Endodermal cell (in vitro differentiated cells): ENCODE measurements at regions not wholly inside any gene's neighbourhood (a gene's known extent, or its start where the extent isn't known, plus 50 kb on each side); places are given as distances from the start of the nearest gene placed in this dataset.

Experiments
- DNase-seq: peaks from one replicate; pipeline ENCODE4 v3.0.0-alpha.2; 2017
- H3K27ac ChIP-seq: 2 replicates; pipeline ENCODE4 v1.5.1; 2013; ENCODE audit warnings: mild to moderate bottlenecking, low read depth, low read length, moderate library complexity
- H3K27me3 ChIP-seq: 2 replicates; pipeline ENCODE4 v1.6.1; 2013; ENCODE audit warnings: mild to moderate bottlenecking, low read length, moderate library complexity; ENCODE audit not compliant: insufficient read depth, control insufficient read depth, poor library complexity, severe bottlenecking
- H3K36me3 ChIP-seq: 2 replicates; pipeline ENCODE4 v1.7.0; 2013; ENCODE audit warnings: mild to moderate bottlenecking, low read length, moderate library complexity; ENCODE audit not compliant: control insufficient read depth, insufficient read depth
- H3K4me1 ChIP-seq: one replicate; pipeline ENCODE4 v1.7.0; 2013; ENCODE audit warnings: low read length; ENCODE audit not compliant: control insufficient read depth, insufficient read depth
- H3K4me3 ChIP-seq: 2 replicates; pipeline ENCODE4 v1.5.1; 2013; ENCODE audit warnings: mild to moderate bottlenecking, low read length, moderate library complexity
- H3K9ac ChIP-seq: 2 replicates; pipeline ENCODE4 v1.6.1; 2013; ENCODE audit warnings: mild to moderate bottlenecking, low read length, moderate library complexity; ENCODE audit not compliant: poor library complexity, severe bottlenecking; ENCODE audit errors: extremely low read depth
- H3K9me3 ChIP-seq: 2 replicates; pipeline ENCODE4 v1.6.1; 2013; ENCODE audit warnings: mild to moderate bottlenecking, low read length, moderate library complexity; ENCODE audit not compliant: control insufficient read depth
- H3K27ac Mint-ChIP-seq: 2 replicates; pipeline ENCODE4 v1.8.0; 2020; ENCODE audit warnings: mixed read lengths
- H3K27me3 Mint-ChIP-seq: 2 replicates; pipeline ENCODE4 v1.8.0; 2021; ENCODE audit warnings: mild to moderate bottlenecking, mixed read lengths; ENCODE audit not compliant: insufficient read depth
- H3K36me3 Mint-ChIP-seq: 2 replicates; pipeline ENCODE4 v1.8.0; 2020; ENCODE audit warnings: low read depth, mixed read lengths
- H3K4me1 Mint-ChIP-seq: 2 replicates; pipeline ENCODE4 v1.8.0; 2020; ENCODE audit warnings: mixed read lengths
- H3K4me3 Mint-ChIP-seq: 2 replicates; pipeline ENCODE4 v1.8.0; 2020; ENCODE audit warnings: mild to moderate bottlenecking, moderate library complexity, mixed read lengths
- H3K9me3 Mint-ChIP-seq: 2 replicates; pipeline ENCODE4 v1.8.0; 2020; ENCODE audit warnings: mild to moderate bottlenecking, mixed read lengths
- CTCF ChIP-seq: fragments of 200-600 bp; sonication (generic); conservative IDR thresholded peaks from 2 replicates; pipeline ENCODE4 v1.5.0; 2021; ENCODE audit warnings: antibody characterized with exemption, mild to moderate bottlenecking
- WGBS, 2 experiments: methylation state at CpG; one replicate each; pipeline versions ENCODE4 v1.1.5 to v1.1.7; 2013; ENCODE audit warnings: missing lambda C conversion rate in 2 of 2, mixed read lengths in 1 of 2; ENCODE audit not compliant: insufficient coverage in 1 of 2, insufficient read length in 1 of 2; 5-methylcytosine and 5-hydroxymethylcytosine counted together

DNA sequence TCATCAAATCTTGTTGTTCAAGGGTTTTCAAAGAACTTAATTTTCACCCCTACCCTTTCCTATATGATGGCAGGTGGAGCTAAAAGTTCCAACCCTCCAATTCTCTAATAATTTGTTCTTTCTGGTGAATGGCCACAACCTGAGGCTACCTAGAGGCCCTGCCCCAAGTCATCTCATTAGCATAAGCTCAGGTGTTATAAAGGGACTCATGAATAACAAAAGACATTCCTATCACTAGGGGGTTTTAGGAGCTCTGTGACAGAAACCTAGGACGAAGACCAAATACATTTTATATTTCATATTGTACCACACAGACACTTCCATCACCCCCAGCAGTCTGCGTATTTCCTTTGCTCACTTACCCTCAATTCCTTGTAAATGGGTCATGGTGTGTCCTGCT is 483.6 kb upstream of the EPHA6 start:
- H3K4me3 ChIP-seq, result no peak overlapping the region
- H3K9me3 ChIP-seq, result no peaks in the 10 kb centered on the region
- H3K9ac ChIP-seq, result no peak overlapping the region
- H3K4me1 ChIP-seq, result no peaks in the 10 kb centered on the region
- Mint-ChIP-seq H3K27me3 (no peaks in the 10 kb centered on the region), H3K27ac (no peak overlapping the region), H3K9me3 (peaks cover 4% of the 10 kb centered on the region), H3K36me3 (no peaks in the 10 kb centered on the region), H3K4me1 (peaks cover 4% of the 10 kb centered on the region), H3K4me3 (no peak overlapping the region)
- 45% methylated on average over 2 of the region's 2 CpGs; no CpG with 5 or more reads in 1 of the 2 experiments for WGBS, 2 experiments
- no peak for DNase-seq
- no peaks in the 10 kb centered on the region for H3K36me3 ChIP-seq
- TF ChIP-seq CTCF, result no peak
- no peaks in the 10 kb centered on the region for H3K27me3 ChIP-seq
- H3K27ac ChIP-seq, result no peak overlapping the region

- Histone ChIP-seq H3K4me3 (no peak overlapping the region), H3K4me1 (no peaks in the 10 kb centered on the region), H3K27me3 (no peaks in the 10 kb centered on the region), H3K9ac (no peak overlapping the region), H3K36me3 (no peaks in the 10 kb centered on the region), H3K9me3 (no peaks in the 10 kb centered on the region), H3K27ac (no peak overlapping the region)
- H3K9me3 Mint-ChIP-seq, result peaks cover 4% of the 10 kb centered on the region
- no peak overlapping the region for H3K4me3 Mint-ChIP-seq
- H3K27ac Mint-ChIP-seq, result no peak overlapping the region
- no peaks in the 10 kb centered on the region for H3K36me3 Mint-ChIP-seq
- peaks cover 4% of the 10 kb centered on the region for H3K4me1 Mint-ChIP-seq
- no peak for DNase-seq
- 54 to 89% methylated on average over 1 of the region's 1 CpG for WGBS, 2 experiments
- no peaks in the 10 kb centered on the region for H3K27me3 Mint-ChIP-seq
- TF ChIP-seq CTCF, result peak; percentile 55
Measured at GRCh38 chr3:96331341-96331740, 483.1 kb upstream of the EPHA6 start.

- H3K36me3 Mint-ChIP-seq, result no peaks in the 10 kb centered on the region
- Histone ChIP-seq H3K9ac (no peak overlapping the region), H3K27ac (no peak overlapping the region), H3K4me1 (no peaks in the 10 kb centered on the region), H3K36me3 (no peaks in the 10 kb centered on the region), H3K4me3 (no peak overlapping the region), H3K9me3 (no peaks in the 10 kb centered on the region), H3K27me3 (no peaks in the 10 kb centered on the region)
- no peaks in the 10 kb centered on the region for H3K27me3 Mint-ChIP-seq
- no peaks in the 10 kb centered on the region for H3K9me3 Mint-ChIP-seq
- peaks cover 4% of the 10 kb centered on the region for H3K4me1 Mint-ChIP-seq
- TF ChIP-seq CTCF, result no peak
- H3K27ac Mint-ChIP-seq, result no peak overlapping the region
- H3K4me3 Mint-ChIP-seq, result no peak overlapping the region
- DNase-seq, result no peak
- WGBS, 2 experiments, result 88% methylated on average over 1 of the region's 1 CpG; no CpG with 5 or more reads in 1 of the 2 experiments
Measured at GRCh38 chr3:96334779-96335178, 479.6 kb upstream of the EPHA6 start.
